ENCODE measurements at regions not wholly inside any gene's neighbourhood (a gene's known extent, or its start where the extent isn't known, plus 50 kb on each side); places are given as distances from the start of the nearest gene placed in this dataset.

- Histone ChIP-seq H3K27ac (ENCODE audit: low read depth, low read length, poor library complexity, severe bottlenecking) (no peak overlapping the region), H3K4me1 (ENCODE audit: insufficient read depth, low read length, poor library complexity, severe bottlenecking) (no peaks in the 10 kb centered on the region), H3K4me2 (ENCODE audit: low read length) (no peak overlapping the region), H4K20me1 (ENCODE audit: insufficient read depth, low read length) (no peaks in the 10 kb centered on the region), H3K79me2 (ENCODE audit: insufficient read depth, low read depth, low read length) (no peaks in the 10 kb centered on the region), H3K9me2 (ENCODE audit: insufficient read depth, low read length) (no peaks in the 10 kb centered on the region), H2AFZ (ENCODE audit: low read length) (no peak overlapping the region), H3K36me3 (ENCODE audit: insufficient read depth, low read length) (no peaks in the 10 kb centered on the region), H3K4me3 (ENCODE audit: low read depth, low read length, poor library complexity, severe bottlenecking) (no peak overlapping the region), H3K9me3 (ENCODE audit: low read length) (no peaks in the 10 kb centered on the region; the same call in 1 of the 2 replicates)
- ChIA-PET POLR2A (no interaction called here), CTCF (ENCODE audit: unreplicated experiment) (no interaction called here)
- no TSS peak for BruUV-seq (replicated peaks)
- intact Hi-C loops (cut with micrococcal nuclease; ENCODE audit: unreplicated experiment) = no loop called here
- TF ChIP-seq CTCF (conservative IDR thresholded peaks at IDR 0.05; ENCODE audit: low read length) = no peak
- no peak for TF ChIP-seq EZH2phosphoT487 (IDR thresholded peaks at IDR 0.05; ENCODE audit: borderline replicate concordance, low read depth, low read length)
- DNase-seq (ENCODE audit: low spot score) = no peak
These were observed 1883.7 kb upstream of the FLRT2 start for GRCh38 chr14:83646228-83646627.

DNA sequence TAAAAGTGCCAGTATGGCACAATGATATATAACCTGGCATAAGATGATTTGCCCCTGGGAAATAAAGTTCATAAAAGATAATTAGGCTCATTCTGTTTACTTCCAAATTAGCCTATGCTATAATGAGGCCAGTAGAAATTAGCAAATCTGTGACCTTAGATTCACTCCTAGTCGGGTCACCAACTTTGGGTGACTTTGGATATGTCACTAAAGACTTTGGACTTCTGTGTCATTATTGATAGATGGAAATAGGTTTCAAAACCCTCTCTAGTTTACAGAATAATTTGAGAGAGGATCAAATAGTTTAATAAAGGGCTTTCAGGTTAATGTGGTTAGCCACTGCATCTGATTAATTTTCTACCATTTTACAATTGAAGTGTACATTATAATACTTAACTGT lies 1869.3 kb upstream of the FLRT2 start:
- CTCF ChIA-PET (ENCODE audit: unreplicated experiment) = no interaction called here
- POLR2A ChIA-PET = no interaction called here

DNA sequence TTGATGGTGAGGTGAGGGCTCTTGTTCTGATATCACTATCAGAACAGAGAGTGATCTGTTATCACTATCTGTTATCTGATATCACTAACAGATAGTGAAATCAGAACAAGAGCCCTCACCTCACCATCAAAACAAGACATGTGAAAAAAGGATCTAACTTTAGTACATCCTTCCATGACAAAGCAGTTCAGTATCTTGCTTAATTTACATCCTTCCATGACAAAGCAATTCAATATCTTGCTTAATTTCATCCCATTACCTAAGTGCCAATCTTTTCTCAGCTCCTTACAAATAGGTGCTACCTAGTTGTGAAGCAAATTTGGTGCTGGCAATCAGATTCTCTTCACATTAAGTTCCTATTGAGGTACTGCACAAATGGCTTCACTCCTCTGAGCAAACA lies 1865.6 kb upstream of the FLRT2 start:
- no peaks in the 10 kb centered on the region for H3K9me3 ChIP-seq (ENCODE audit: low read length)
- H3K4me2 ChIP-seq (ENCODE audit: low read length) = no peak overlapping the region
- DNase-seq (ENCODE audit: low spot score) = no peak

More for the DNA sequence above, 1869.3 kb upstream of the FLRT2 start:
- Histone ChIP-seq H3K9me2 (ENCODE audit: insufficient read depth, low read length) (no peaks in the 10 kb centered on the region), H3K9me3 (ENCODE audit: low read length) (no peaks in the 10 kb centered on the region), H3K4me3 (ENCODE audit: low read depth, low read length, poor library complexity, severe bottlenecking) (no peak overlapping the region), H2AFZ (ENCODE audit: low read length) (no peak overlapping the region), H4K20me1 (ENCODE audit: insufficient read depth, low read length) (no peaks in the 10 kb centered on the region), H3K4me1 (ENCODE audit: insufficient read depth, low read length, poor library complexity, severe bottlenecking) (no peaks in the 10 kb centered on the region), H3K27ac (ENCODE audit: low read depth, low read length, poor library complexity, severe bottlenecking) (no peak overlapping the region), H3K4me2 (ENCODE audit: low read length) (no peak overlapping the region), H3K36me3 (ENCODE audit: insufficient read depth, low read length) (no peaks in the 10 kb centered on the region), H3K79me2 (ENCODE audit: insufficient read depth, low read depth, low read length) (no peaks in the 10 kb centered on the region)
- TF ChIP-seq CTCF (conservative IDR thresholded peaks at IDR 0.05; ENCODE audit: low read length) (no peak), EZH2phosphoT487 (IDR thresholded peaks at IDR 0.05; ENCODE audit: borderline replicate concordance, low read depth, low read length) (no peak)
- DNase-seq (ENCODE audit: low spot score) = no peak
- intact Hi-C loops (cut with micrococcal nuclease; ENCODE audit: unreplicated experiment) = no loop called here
- BruUV-seq (replicated peaks) = no TSS peak

More for the DNA sequence above, 1865.6 kb upstream of the FLRT2 start:
- Histone ChIP-seq H3K4me3 (ENCODE audit: low read depth, low read length, poor library complexity, severe bottlenecking) (no peak overlapping the region), H3K36me3 (ENCODE audit: insufficient read depth, low read length) (no peaks in the 10 kb centered on the region), H3K27ac (ENCODE audit: low read depth, low read length, poor library complexity, severe bottlenecking) (no peak overlapping the region), H2AFZ (ENCODE audit: low read length) (no peak overlapping the region), H3K9me2 (ENCODE audit: insufficient read depth, low read length) (no peaks in the 10 kb centered on the region), H4K20me1 (ENCODE audit: insufficient read depth, low read length) (no peaks in the 10 kb centered on the region), H3K4me1 (ENCODE audit: insufficient read depth, low read length, poor library complexity, severe bottlenecking) (no peaks in the 10 kb centered on the region), H3K79me2 (ENCODE audit: insufficient read depth, low read depth, low read length) (no peaks in the 10 kb centered on the region)
- ChIA-PET CTCF (ENCODE audit: unreplicated experiment) (no interaction called here), POLR2A (no interaction called here)
- intact Hi-C loops (cut with micrococcal nuclease; ENCODE audit: unreplicated experiment) = no loop called here
- TF ChIP-seq EZH2phosphoT487 (IDR thresholded peaks at IDR 0.05; ENCODE audit: borderline replicate concordance, low read depth, low read length) = no peak
- no peak for TF ChIP-seq CTCF (conservative IDR thresholded peaks at IDR 0.05; ENCODE audit: low read length)
- no TSS peak for BruUV-seq (replicated peaks)

Data from OCI-LY7 (cell line).